Epidermal melanocyte (primary cell): ENCODE measurements at regions not wholly inside any gene's neighbourhood (a gene's known extent, or its start where the extent isn't known, plus 50 kb on each side); places are given as distances from the start of the nearest gene placed in this dataset.
"Not testable (repeated sequence)": the region's sequence is repeated elsewhere in the genome, so short reads cannot be mapped to it uniquely, and the experiment has no call there.

ENCODE experiments used
- DNase-seq: peaks from one replicate; pipeline ENCODE4 v3.0.0; 2011; ENCODE audit warnings: low spot score; ENCODE audit not compliant: insufficient read length

- no peak for DNase-seq
Observed at GRCh38 chr7:79653136-79653631, 199.7 kb upstream of the MAGI2 start.

GRCh38 chr7:79652619-79653018, 199.2 kb upstream of the MAGI2 start:
- no peak for DNase-seq

GRCh38 chr7:79647711-79648110, 194.2 kb upstream of the MAGI2 start:
- no peak for DNase-seq

GRCh38 chr7:79646278-79646677, 192.8 kb upstream of the MAGI2 start:
- DNase-seq, result no peak

GRCh38 chr7:79636849-79637248, 183.4 kb upstream of the MAGI2 start:
- no peak for DNase-seq

GRCh38 chr7:79625921-79626320, 172.5 kb upstream of the MAGI2 start:
- not testable (repeated sequence) for DNase-seq

- no peak for DNase-seq
Observed at GRCh38 chr7:79624336-79624735, 170.9 kb upstream of the MAGI2 start.

GRCh38 chr7:79622781-79623180, 169.3 kb upstream of the MAGI2 start:
- DNase-seq, result no peak

GRCh38 chr7:79620291-79620690, 166.8 kb upstream of the MAGI2 start:
- no peak for DNase-seq

- no peak for DNase-seq
Observed at GRCh38 chr7:79619216-79619615, 165.7 kb upstream of the MAGI2 start.

GRCh38 chr7:79615871-79616640, 162.6 kb upstream of the MAGI2 start:
- no peak for DNase-seq

GRCh38 chr7:79615466-79615865, 162.0 kb upstream of the MAGI2 start:
- no peak for DNase-seq

- DNase-seq, result no peak
Observed at GRCh38 chr7:79612903-79613302, 159.4 kb upstream of the MAGI2 start.

GRCh38 chr7:79612022-79612421, 158.6 kb upstream of the MAGI2 start:
- DNase-seq, result no peak

GRCh38 chr7:79610748-79611304, 157.4 kb upstream of the MAGI2 start:
- DNase-seq, result no peak

GRCh38 chr7:79610313-79610712, 156.8 kb upstream of the MAGI2 start:
- no peak for DNase-seq

- DNase-seq, result no peak
Observed at GRCh38 chr7:79608005-79608404, 154.5 kb upstream of the MAGI2 start.

- DNase-seq, result no peak
Observed at GRCh38 chr7:79604841-79605240, 151.4 kb upstream of the MAGI2 start.

- no peak for DNase-seq
Observed at GRCh38 chr7:79598351-79598750, 144.9 kb upstream of the MAGI2 start.

GRCh38 chr7:79594671-79595070, 141.2 kb upstream of the MAGI2 start:
- not testable (repeated sequence) for DNase-seq

GRCh38 chr7:79593866-79594301, 140.4 kb upstream of the MAGI2 start:
- no peak for DNase-seq

- DNase-seq, result no peak
Observed at GRCh38 chr7:79590916-79591623, 137.6 kb upstream of the MAGI2 start.
